ENCODE measurements at regions not wholly inside any gene's neighbourhood (a gene's known extent, or its start where the extent isn't known, plus 50 kb on each side); places are given as distances from the start of the nearest gene placed in this dataset.

- Mint-ChIP-seq H3K27ac (no peak overlapping the region), H3K9me3 (no peaks in the 10 kb centered on the region), H3K36me3 (no peaks in the 10 kb centered on the region)
- ATAC-seq (no peak), DNase-seq (ENCODE audit: low spot score in 2 of 2) (no peak)
Observed at GRCh38 chr13:24075137-24075975, 85.2 kb upstream of the SPATA13 start.

- Mint-ChIP-seq H3K27ac (peak overlapping the region in 1 of 2 donors; percentile 41), H3K9me3 (no peaks in the 10 kb centered on the region), H3K36me3 (no peaks in the 10 kb centered on the region)
- ATAC-seq (no peak), DNase-seq (ENCODE audit: low spot score in 2 of 2) (no peak)
Observed at GRCh38 chr13:24076109-24076508, 84.4 kb upstream of the SPATA13 start.

- Mint-ChIP-seq H3K9me3 (no peaks in the 10 kb centered on the region), H3K36me3 (no peaks in the 10 kb centered on the region), H3K27ac (peak overlapping the region in 1 of 2 donors; percentile 41)
- no peak for DNase-seq (ENCODE audit: low spot score in 2 of 2)
- no peak for ATAC-seq
Observed at GRCh38 chr13:24076636-24077035, 83.9 kb upstream of the SPATA13 start.

GRCh38 chr13:24080134-24080533 lies 80.4 kb upstream of the SPATA13 start:
- H3K27ac Mint-ChIP-seq, result no peak overlapping the region
- H3K36me3 Mint-ChIP-seq, result no peaks in the 10 kb centered on the region
- DNase-seq (ENCODE audit: low spot score in 2 of 2) (no peak), ATAC-seq (no peak)
- H3K9me3 Mint-ChIP-seq, result no peaks in the 10 kb centered on the region

GRCh38 chr13:24081387-24081786 lies 79.1 kb upstream of the SPATA13 start:
- no peak for DNase-seq (ENCODE audit: low spot score in 2 of 2)
- Mint-ChIP-seq H3K9me3 (no peaks in the 10 kb centered on the region), H3K36me3 (no peaks in the 10 kb centered on the region), H3K27ac (no peak overlapping the region)
- no peak for ATAC-seq

GRCh38 chr13:24083141-24083540 lies 77.4 kb upstream of the SPATA13 start:
- no peak for DNase-seq (ENCODE audit: low spot score in 2 of 2)
- no peaks in the 10 kb centered on the region for H3K9me3 Mint-ChIP-seq
- H3K27ac Mint-ChIP-seq, result no peak overlapping the region
- H3K36me3 Mint-ChIP-seq, result no peaks in the 10 kb centered on the region
- ATAC-seq, result no peak

- no peak for DNase-seq (ENCODE audit: low spot score in 2 of 2)
- Mint-ChIP-seq H3K27ac (no peak overlapping the region), H3K9me3 (no peaks in the 10 kb centered on the region), H3K36me3 (no peaks in the 10 kb centered on the region)
- no peak for ATAC-seq
Observed at GRCh38 chr13:24083722-24084421, 76.6 kb upstream of the SPATA13 start.

GRCh38 chr13:24085662-24086061 lies 74.9 kb upstream of the SPATA13 start:
- Mint-ChIP-seq H3K36me3 (no peaks in the 10 kb centered on the region), H3K27ac (no peak overlapping the region), H3K9me3 (no peaks in the 10 kb centered on the region)
- no peak for DNase-seq (ENCODE audit: low spot score in 2 of 2)
- no peak for ATAC-seq

GRCh38 chr13:24086642-24087041 lies 73.9 kb upstream of the SPATA13 start:
- Mint-ChIP-seq H3K36me3 (no peaks in the 10 kb centered on the region), H3K9me3 (no peaks in the 10 kb centered on the region), H3K27ac (no peak overlapping the region)
- DNase-seq (ENCODE audit: low spot score in 2 of 2), result no peak
- no peak for ATAC-seq

- no peaks in the 10 kb centered on the region for H3K9me3 Mint-ChIP-seq
- ATAC-seq (no peak), DNase-seq (ENCODE audit: low spot score in 2 of 2) (no peak)
- H3K36me3 Mint-ChIP-seq, result no peaks in the 10 kb centered on the region
- H3K27ac Mint-ChIP-seq, result no peak overlapping the region
Observed at GRCh38 chr13:24087605-24088225, 72.8 kb upstream of the SPATA13 start.

- Mint-ChIP-seq H3K27ac (no peak overlapping the region), H3K9me3 (no peaks in the 10 kb centered on the region), H3K36me3 (no peaks in the 10 kb centered on the region)
- DNase-seq (ENCODE audit: low spot score in 2 of 2) (no peak), ATAC-seq (no peak)
Observed at GRCh38 chr13:24090049-24090448, 70.5 kb upstream of the SPATA13 start.

GRCh38 chr13:24091080-24091479 lies 69.4 kb upstream of the SPATA13 start:
- H3K9me3 Mint-ChIP-seq, result no peaks in the 10 kb centered on the region
- no peaks in the 10 kb centered on the region for H3K36me3 Mint-ChIP-seq
- no peak for ATAC-seq
- H3K27ac Mint-ChIP-seq, result no peak overlapping the region
- no peak for DNase-seq (ENCODE audit: low spot score in 2 of 2)

- H3K9me3 Mint-ChIP-seq, result no peaks in the 10 kb centered on the region
- H3K27ac Mint-ChIP-seq, result no peak overlapping the region
- ATAC-seq, result no peak
- H3K36me3 Mint-ChIP-seq, result no peaks in the 10 kb centered on the region
- DNase-seq (ENCODE audit: low spot score in 2 of 2), result no peak
Observed at GRCh38 chr13:24092108-24092507, 68.4 kb upstream of the SPATA13 start.

- Mint-ChIP-seq H3K36me3 (no peaks in the 10 kb centered on the region), H3K9me3 (no peaks in the 10 kb centered on the region), H3K27ac (no peak overlapping the region)
- no peak for ATAC-seq
- DNase-seq (ENCODE audit: low spot score in 2 of 2), result no peak
Observed at GRCh38 chr13:24093047-24093446, 67.5 kb upstream of the SPATA13 start.

- no peaks in the 10 kb centered on the region for H3K9me3 Mint-ChIP-seq
- ATAC-seq (no peak), DNase-seq (ENCODE audit: low spot score in 2 of 2) (no peak)
- peak overlapping the region; percentile 45 to 83 for H3K27ac Mint-ChIP-seq
- H3K36me3 Mint-ChIP-seq, result no peaks in the 10 kb centered on the region
Observed at GRCh38 chr13:24096659-24097058, 63.9 kb upstream of the SPATA13 start.

GRCh38 chr13:24097064-24097463 lies 63.5 kb upstream of the SPATA13 start:
- ATAC-seq (peak; percentile 87 to 90), DNase-seq (ENCODE audit: low spot score in 2 of 2) (peak in 1 of 2 donors; percentile 52)
- no peaks in the 10 kb centered on the region for H3K9me3 Mint-ChIP-seq
- H3K36me3 Mint-ChIP-seq, result no peaks in the 10 kb centered on the region
- H3K27ac Mint-ChIP-seq, result peak overlapping the region; percentile 66 to 83

- peak; percentile 80 to 82 for ATAC-seq
- no peaks in the 10 kb centered on the region for H3K9me3 Mint-ChIP-seq
- peak in 1 of 2 donors; percentile 37 for DNase-seq (ENCODE audit: low spot score in 2 of 2)
- peak overlapping the region; percentile 66 to 83 for H3K27ac Mint-ChIP-seq
- no peaks in the 10 kb centered on the region for H3K36me3 Mint-ChIP-seq
Observed at GRCh38 chr13:24097667-24098066, 62.9 kb upstream of the SPATA13 start.

Data from activated naive CD4-positive, alpha-beta T cell treated with anti-CD3 and anti-CD28 coated beads, Interleukin-2, amount 50 U/mL, for 72 hours (primary cell).